HEK293 (cell line): ENCODE measurements at regions not wholly inside any gene's neighbourhood (a gene's known extent, or its start where the extent isn't known, plus 50 kb on each side); places are given as distances from the start of the nearest gene placed in this dataset.
"Not testable (repeated sequence)": the region's sequence is repeated elsewhere in the genome, so short reads cannot be mapped to it uniquely, and the experiment has no call there.

Experiments
- ATF2 ChIP-seq: fragments of 450-650 bp; formaldehyde crosslinking; IDR thresholded peaks from 2 replicates; pipeline ENCODE4 v1.5.1; 2016; ENCODE audit warnings: missing biosample characterization, missing genetic modification characterization, low read depth
- CTCF ChIP-seq: fragments of 450-650 bp; formaldehyde crosslinking; IDR thresholded peaks from 2 replicates; pipeline ENCODE4 v1.5.1; 2016; ENCODE audit warnings: missing biosample characterization, missing genetic modification characterization
- INSM2 ChIP-seq: fragments of 450-650 bp; formaldehyde crosslinking; IDR thresholded peaks from 2 replicates; pipeline ENCODE4 v1.5.1; 2016; ENCODE audit warnings: missing biosample characterization, missing genetic modification characterization
- REST ChIP-seq: fragments of 450-650 bp; formaldehyde crosslinking; IDR thresholded peaks from 2 replicates; pipeline ENCODE4 v1.5.1; 2016; ENCODE audit warnings: missing biosample characterization, missing genetic modification characterization
- SP2 ChIP-seq: fragments of 450-650 bp; formaldehyde crosslinking; IDR thresholded peaks from 2 replicates; pipeline ENCODE4 v1.5.1; 2016; ENCODE audit warnings: missing biosample characterization, missing genetic modification characterization
- ZBTB1 ChIP-seq: fragments of 450-650 bp; formaldehyde crosslinking; IDR thresholded peaks from 2 replicates; pipeline ENCODE4 v1.5.1; 2016; ENCODE audit warnings: missing biosample characterization, missing genetic modification characterization
- ZBTB11 ChIP-seq: fragments of 450-650 bp; formaldehyde crosslinking; conservative IDR thresholded peaks from 2 replicates; pipeline ENCODE4 v1.5.1; 2016; ENCODE audit warnings: low read depth, missing biosample characterization, missing genetic modification characterization
- ZNF2 ChIP-seq: fragments of 450-650 bp; formaldehyde crosslinking; IDR thresholded peaks from 2 replicates; pipeline ENCODE4 v1.5.1; 2016; ENCODE audit warnings: missing biosample characterization, missing genetic modification characterization
- ZNF664 ChIP-seq: fragments of 450-650 bp; formaldehyde crosslinking; IDR thresholded peaks from 2 replicates; pipeline ENCODE4 v1.5.1; 2016; ENCODE audit warnings: missing biosample characterization, missing genetic modification characterization

GRCh38 chr2:89233931-89234330, 542.5 kb downstream of the RPIA start:
- not testable (repeated sequence) for TF ChIP-seq CTCF (tag by site-specific recombination); ZBTB1; INSM2 (tag by site-specific recombination); ATF2; ZBTB11; ZNF664 (tag by site-specific recombination); REST (tag by site-specific recombination); SP2 (tag by site-specific recombination); ZNF2 (tag by site-specific recombination)
